ENCODE measurements at regions not wholly inside any gene's neighbourhood (a gene's known extent, or its start where the extent isn't known, plus 50 kb on each side); places are given as distances from the start of the nearest gene placed in this dataset.
"Not testable (repeated sequence)": the region's sequence is repeated elsewhere in the genome, so short reads cannot be mapped to it uniquely, and the experiment has no call there.

- in situ Hi-C loops (cut with MboI): no loop called here
- WGBS, 2 experiments (ENCODE audit: low coverage in 1 of 2, low lambda C conversion rate in 2 of 2, missing lambda C conversion rate in 2 of 2): 17 to 18% methylated on average over 1 of the region's 1 CpG
- Histone ChIP-seq H3K4me1 (ENCODE audit: insufficient read depth) (no peaks in the 10 kb centered on the region), H3K36me3 (ENCODE audit: low read depth) (no peaks in the 10 kb centered on the region), H3K9ac (no peak overlapping the region), H3K27me3 (replicated peaks; ENCODE audit: insufficient read depth) (no peaks in the 10 kb centered on the region), H3K79me2 (ENCODE audit: insufficient read depth) (no peaks in the 10 kb centered on the region), H3F3A (ENCODE audit: insufficient read depth) (no peaks in the 10 kb centered on the region), H3K9me3 (ENCODE audit: low read depth) (no peaks in the 10 kb centered on the region), H3K27ac (no peak overlapping the region), H4K20me1 (ENCODE audit: insufficient read depth) (no peaks in the 10 kb centered on the region), H2AFZ (no peak overlapping the region), H3K4me2 (ENCODE audit: unreplicated experiment) (no peak overlapping the region), H3K4me3 (no peak overlapping the region), H3K9me2 (ENCODE audit: insufficient read depth) (no peaks in the 10 kb centered on the region)
- DNase-seq: no peak
- TF ChIP-seq EZH2phosphoT487 (IDR thresholded peaks at IDR 0.05; ENCODE audit: insufficient read depth, low read depth) (no peak), EZH2 (IDR thresholded peaks at IDR 0.05; ENCODE audit: insufficient read depth, poor library complexity, severe bottlenecking) (no peak)
Observed at GRCh38 chr2:83993873-83994632, 465.0 kb downstream of the SUCLG1 start.

GRCh38 chr2:83991992-83992391 is 467.1 kb downstream of the SUCLG1 start:
- H3K27me3 ChIP-seq (replicated peaks; ENCODE audit: insufficient read depth): no peaks in the 10 kb centered on the region
- WGBS, 2 experiments (ENCODE audit: low coverage in 1 of 2, low lambda C conversion rate in 2 of 2, missing lambda C conversion rate in 2 of 2): 33 to 41% methylated on average over 3 of the region's 3 CpGs
- no peak for DNase-seq

GRCh38 chr2:83990636-83991035 is 468.4 kb downstream of the SUCLG1 start:
- in situ Hi-C loops (cut with MboI): no loop called here
- Histone ChIP-seq H3K36me3 (ENCODE audit: low read depth) (no peaks in the 10 kb centered on the region), H2AFZ (no peak overlapping the region), H3K27me3 (replicated peaks; ENCODE audit: insufficient read depth) (no peaks in the 10 kb centered on the region), H3K9me3 (ENCODE audit: low read depth) (no peaks in the 10 kb centered on the region), H3K4me1 (ENCODE audit: insufficient read depth) (no peaks in the 10 kb centered on the region), H3K9me2 (ENCODE audit: insufficient read depth) (no peaks in the 10 kb centered on the region), H3K9ac (no peak overlapping the region), H3F3A (ENCODE audit: insufficient read depth) (no peaks in the 10 kb centered on the region), H4K20me1 (ENCODE audit: insufficient read depth) (no peaks in the 10 kb centered on the region), H3K4me3 (no peak overlapping the region), H3K79me2 (ENCODE audit: insufficient read depth) (no peaks in the 10 kb centered on the region), H3K27ac (no peak overlapping the region), H3K4me2 (ENCODE audit: unreplicated experiment) (no peak overlapping the region)
- WGBS, 2 experiments (ENCODE audit: low coverage in 1 of 2, low lambda C conversion rate in 2 of 2, missing lambda C conversion rate in 2 of 2): 0% methylated on average over 1 of the region's 1 CpG
- no peak for DNase-seq
- no peak for TF ChIP-seq EZH2phosphoT487 (IDR thresholded peaks at IDR 0.05; ENCODE audit: insufficient read depth, low read depth)
- TF ChIP-seq EZH2 (IDR thresholded peaks at IDR 0.05; ENCODE audit: insufficient read depth, poor library complexity, severe bottlenecking): no peak

More at GRCh38 chr2:83991992-83992391, 467.1 kb downstream of the SUCLG1 start:
- Histone ChIP-seq H3K4me2 (ENCODE audit: unreplicated experiment) (no peak overlapping the region), H3K9ac (no peak overlapping the region), H3K4me3 (no peak overlapping the region), H3K9me2 (ENCODE audit: insufficient read depth) (no peaks in the 10 kb centered on the region), H3F3A (ENCODE audit: insufficient read depth) (no peaks in the 10 kb centered on the region), H3K4me1 (ENCODE audit: insufficient read depth) (no peaks in the 10 kb centered on the region), H3K27ac (no peak overlapping the region), H3K36me3 (ENCODE audit: low read depth) (no peaks in the 10 kb centered on the region), H3K79me2 (ENCODE audit: insufficient read depth) (no peaks in the 10 kb centered on the region), H3K9me3 (ENCODE audit: low read depth) (no peaks in the 10 kb centered on the region), H4K20me1 (ENCODE audit: insufficient read depth) (no peaks in the 10 kb centered on the region), H2AFZ (no peak overlapping the region)
- in situ Hi-C loops (cut with MboI): no loop called here
- TF ChIP-seq EZH2phosphoT487 (IDR thresholded peaks at IDR 0.05; ENCODE audit: insufficient read depth, low read depth) (no peak), EZH2 (IDR thresholded peaks at IDR 0.05; ENCODE audit: insufficient read depth, poor library complexity, severe bottlenecking) (no peak)

GRCh38 chr2:83976628-83977027 is 482.5 kb downstream of the SUCLG1 start:
- H3K36me3 ChIP-seq (ENCODE audit: low read depth); H3K79me2 ChIP-seq (ENCODE audit: insufficient read depth); H3K9ac ChIP-seq; H4K20me1 ChIP-seq (ENCODE audit: insufficient read depth); H3K4me3 ChIP-seq; H2AFZ ChIP-seq; in situ Hi-C loops (cut with MboI); H3K9me2 ChIP-seq (ENCODE audit: insufficient read depth); H3K4me1 ChIP-seq (ENCODE audit: insufficient read depth); H3F3A ChIP-seq (ENCODE audit: insufficient read depth); H3K4me2 ChIP-seq (ENCODE audit: unreplicated experiment); DNase-seq; H3K27ac ChIP-seq; H3K27me3 ChIP-seq (replicated peaks; ENCODE audit: insufficient read depth); H3K9me3 ChIP-seq (ENCODE audit: low read depth): not testable (repeated sequence)
- WGBS, 2 experiments (ENCODE audit: low coverage in 1 of 2, low lambda C conversion rate in 2 of 2, missing lambda C conversion rate in 2 of 2): 34 to 46% methylated on average over 5 to 6 of the region's 6 CpGs

DNA sequence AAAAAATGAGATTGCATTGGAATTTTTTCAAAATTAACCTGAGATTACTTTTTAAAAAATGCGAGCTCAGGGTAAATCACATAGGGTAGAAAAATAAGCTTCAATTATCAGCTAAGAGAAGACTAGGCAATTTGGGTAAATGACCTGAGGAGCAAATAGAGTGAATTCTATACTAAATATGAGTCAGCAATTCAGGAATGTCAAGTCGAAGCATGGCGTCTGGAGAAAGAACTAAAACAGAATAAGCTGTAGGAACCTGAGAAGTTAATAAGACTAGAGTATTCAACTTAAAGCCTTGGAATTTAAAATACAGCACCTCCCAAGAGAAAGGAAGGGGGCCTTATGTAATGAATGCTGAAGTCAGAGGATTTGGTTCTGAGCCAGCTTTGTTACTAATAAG is 487.0 kb downstream of the SUCLG1 start:
- Histone ChIP-seq H3F3A (ENCODE audit: insufficient read depth) (no peaks in the 10 kb centered on the region), H3K4me2 (ENCODE audit: unreplicated experiment) (no peak overlapping the region), H3K9me2 (ENCODE audit: insufficient read depth) (no peaks in the 10 kb centered on the region), H3K36me3 (ENCODE audit: low read depth) (no peaks in the 10 kb centered on the region), H3K27ac (no peak overlapping the region), H3K9me3 (ENCODE audit: low read depth) (no peaks in the 10 kb centered on the region), H4K20me1 (ENCODE audit: insufficient read depth) (no peaks in the 10 kb centered on the region), H3K27me3 (replicated peaks; ENCODE audit: insufficient read depth) (no peaks in the 10 kb centered on the region), H3K9ac (no peak overlapping the region), H3K4me1 (ENCODE audit: insufficient read depth) (no peaks in the 10 kb centered on the region), H3K79me2 (ENCODE audit: insufficient read depth) (no peaks in the 10 kb centered on the region), H3K4me3 (no peak overlapping the region), H2AFZ (no peak overlapping the region)
- WGBS, 2 experiments (ENCODE audit: low coverage in 1 of 2, low lambda C conversion rate in 2 of 2, missing lambda C conversion rate in 2 of 2): 42 to 49% methylated on average over 3 of the region's 3 CpGs
- no peak for DNase-seq
- in situ Hi-C loops (cut with MboI): no loop called here
- no peak for TF ChIP-seq EZH2 (IDR thresholded peaks at IDR 0.05; ENCODE audit: insufficient read depth, poor library complexity, severe bottlenecking)
- no peak for TF ChIP-seq EZH2phosphoT487 (IDR thresholded peaks at IDR 0.05; ENCODE audit: insufficient read depth, low read depth)

Data from GM23248 (cell line).